ENCODE measurements at regions not wholly inside any gene's neighbourhood (a gene's known extent, or its start where the extent isn't known, plus 50 kb on each side); places are given as distances from the start of the nearest gene placed in this dataset.

DNA sequence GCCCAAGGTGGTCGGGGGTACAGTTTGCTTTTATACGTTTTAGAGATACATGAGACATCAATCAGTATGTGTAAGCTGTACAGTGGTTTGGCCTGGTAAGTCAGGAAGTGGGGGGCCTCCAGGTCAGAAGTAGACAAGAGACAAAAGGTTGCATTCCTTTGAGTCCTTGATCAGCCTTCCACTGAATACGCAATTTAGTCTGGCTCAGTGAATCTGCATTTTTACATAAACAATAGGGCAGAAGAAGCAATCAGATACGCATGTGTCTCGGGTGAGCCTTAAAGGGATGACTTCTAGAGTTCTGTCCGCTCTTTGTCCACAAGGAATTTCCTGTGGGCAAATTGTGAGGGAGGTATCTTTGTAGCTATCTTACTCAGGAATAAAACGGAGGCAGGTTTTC, 87.2 kb downstream of the SOWAHC start:
- TF ChIP-seq, protein P1, sequence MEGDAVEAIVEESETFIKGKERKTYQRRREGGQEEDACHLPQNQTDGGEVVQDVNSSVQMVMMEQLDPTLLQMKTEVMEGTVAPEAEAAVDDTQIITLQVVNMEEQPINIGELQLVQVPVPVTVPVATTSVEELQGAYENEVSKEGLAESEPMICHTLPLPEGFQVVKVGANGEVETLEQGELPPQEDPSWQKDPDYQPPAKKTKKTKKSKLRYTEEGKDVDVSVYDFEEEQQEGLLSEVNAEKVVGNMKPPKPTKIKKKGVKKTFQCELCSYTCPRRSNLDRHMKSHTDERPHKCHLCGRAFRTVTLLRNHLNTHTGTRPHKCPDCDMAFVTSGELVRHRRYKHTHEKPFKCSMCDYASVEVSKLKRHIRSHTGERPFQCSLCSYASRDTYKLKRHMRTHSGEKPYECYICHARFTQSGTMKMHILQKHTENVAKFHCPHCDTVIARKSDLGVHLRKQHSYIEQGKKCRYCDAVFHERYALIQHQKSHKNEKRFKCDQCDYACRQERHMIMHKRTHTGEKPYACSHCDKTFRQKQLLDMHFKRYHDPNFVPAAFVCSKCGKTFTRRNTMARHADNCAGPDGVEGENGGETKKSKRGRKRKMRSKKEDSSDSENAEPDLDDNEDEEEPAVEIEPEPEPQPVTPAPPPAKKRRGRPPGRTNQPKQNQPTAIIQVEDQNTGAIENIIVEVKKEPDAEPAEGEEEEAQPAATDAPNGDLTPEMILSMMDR (IDR thresholded peaks at IDR 0.05), result no peak
- TF ChIP-seq POLR2A (IDR thresholded peaks at IDR 0.05), result no peak

All from uterus (tissue), 2 donors.